WTC11 (cell line): ENCODE measurements at regions not wholly inside any gene's neighbourhood (a gene's known extent, or its start where the extent isn't known, plus 50 kb on each side); places are given as distances from the start of the nearest gene placed in this dataset.

Experiments used
- ATAC-seq: fragments of 200-7000 bp; cut with Tn5 transposase; 2 replicates; pipeline ENCODE4 v1.10.0; 2021; ENCODE audit warnings: mild to moderate bottlenecking, moderate library complexity
- CTCF ChIA-PET: fragments of 300-600 bp; sonication (Branson Sonifier 250); formaldehyde crosslinking; loops from one replicate; lab custom pipeline; 2021; ENCODE audit warnings: antibody characterized with exemption; lab: Charles Lee
- POLR2A ChIA-PET: fragments of 350-600 bp; sonication (Branson Sonifier 250); formaldehyde crosslinking; loops from one replicate; lab custom pipeline; 2021; ENCODE audit warnings: antibody characterized with exemption; lab: Charles Lee
- DNase-seq: peaks from one replicate; pipeline ENCODE4 v3.0.0; 2021; ENCODE audit warnings: low spot score
- H3K27ac Mint-ChIP-seq: 2 replicates; pipeline ENCODE4 v1.8.0; 2021; ENCODE audit warnings: mixed read lengths
- H3K27me3 Mint-ChIP-seq: 2 replicates; pipeline ENCODE4 v1.8.0; 2021; ENCODE audit warnings: low read depth, mild to moderate bottlenecking, moderate library complexity, mixed read lengths
- H3K36me3 Mint-ChIP-seq: 2 replicates; pipeline ENCODE4 v1.8.0; 2021; ENCODE audit warnings: mixed read lengths
- H3K4me1 Mint-ChIP-seq: 2 replicates; pipeline ENCODE4 v1.8.0; 2022; ENCODE audit warnings: mixed read lengths
- H3K4me3 Mint-ChIP-seq: 2 replicates; pipeline ENCODE4 v1.8.0; 2021; ENCODE audit warnings: mild to moderate bottlenecking, moderate library complexity, mixed read lengths
- H3K9me3 Mint-ChIP-seq: 2 replicates; pipeline ENCODE4 v1.8.0; 2021; ENCODE audit warnings: mixed read lengths
- ATF1 ChIP-seq: sonication (generic); formaldehyde crosslinking; IDR thresholded peaks from 2 replicates; pipeline ENCODE4 v1.8.1; 2023; ENCODE audit warnings: mild to moderate bottlenecking, moderate library complexity, missing genetic modification reagents
- ATF2 ChIP-seq: sonication (generic); formaldehyde crosslinking; IDR thresholded peaks from 2 replicates; pipeline ENCODE4 v1.8.1; 2022; ENCODE audit warnings: low read depth, missing genetic modification reagents, borderline replicate concordance
- ATF6 ChIP-seq: sonication (generic); formaldehyde crosslinking; IDR thresholded peaks from 2 replicates; pipeline ENCODE4 v1.8.1; 2023; ENCODE audit warnings: mild to moderate bottlenecking, missing genetic modification reagents
- E2F4 ChIP-seq: sonication (generic); formaldehyde crosslinking; IDR thresholded peaks from 2 replicates; pipeline ENCODE4 v1.8.1; 2022; ENCODE audit warnings: low read depth, mild to moderate bottlenecking, moderate library complexity, missing genetic modification reagents, borderline replicate concordance
- E2F5 ChIP-seq: sonication (generic); formaldehyde crosslinking; IDR thresholded peaks from 2 replicates; pipeline ENCODE4 v1.8.1; 2022; ENCODE audit warnings: mild to moderate bottlenecking, moderate library complexity, missing genetic modification reagents
- ETV6 ChIP-seq: sonication (generic); formaldehyde crosslinking; IDR thresholded peaks from 2 replicates; pipeline ENCODE4 v1.8.1; 2022; ENCODE audit warnings: mild to moderate bottlenecking, missing genetic modification reagents
- FOXK1 ChIP-seq: sonication (generic); formaldehyde crosslinking; IDR thresholded peaks from 2 replicates; pipeline ENCODE4 v1.8.0; 2022; ENCODE audit warnings: mild to moderate bottlenecking, moderate library complexity, missing genetic modification reagents
- FOXP1 ChIP-seq: sonication (generic); formaldehyde crosslinking; IDR thresholded peaks from 2 replicates; pipeline ENCODE4 v1.8.0; 2022; ENCODE audit warnings: missing genetic modification reagents, mild to moderate bottlenecking, moderate library complexity, borderline replicate concordance
- HMGA2 ChIP-seq: fragments of 250-450 bp; sonication (Bioruptor Pico); IDR thresholded peaks from 2 replicates; pipeline ENCODE4 v1.4.0; 2021; ENCODE audit warnings: mild to moderate bottlenecking, moderate library complexity
- IRF1 ChIP-seq: sonication (generic); formaldehyde crosslinking; IDR thresholded peaks from 2 replicates; pipeline ENCODE4 v1.8.0; 2023; ENCODE audit warnings: missing genetic modification reagents
- JAZF1 ChIP-seq: fragments of 250-450 bp; sonication (Bioruptor Pico); IDR thresholded peaks from 2 replicates; pipeline ENCODE4 v1.9.0; 2021; ENCODE audit warnings: moderate library complexity, mild to moderate bottlenecking, inconsistent platforms
- JUN ChIP-seq: sonication (generic); formaldehyde crosslinking; IDR thresholded peaks from 2 replicates; pipeline ENCODE4 v1.8.0; 2023; ENCODE audit warnings: mild to moderate bottlenecking, missing genetic modification reagents
- MYBL2 ChIP-seq: sonication (generic); formaldehyde crosslinking; IDR thresholded peaks from 2 replicates; pipeline ENCODE4 v1.8.1; 2023; ENCODE audit warnings: mild to moderate bottlenecking, moderate library complexity, missing genetic modification reagents
- OVOL2 ChIP-seq: fragments of 250-450 bp; sonication (Bioruptor Pico); IDR thresholded peaks from 2 replicates; pipeline ENCODE4 v1.9.0; 2021; ENCODE audit warnings: mild to moderate bottlenecking, borderline replicate concordance
- RELA ChIP-seq: sonication (generic); formaldehyde crosslinking; IDR thresholded peaks from 2 replicates; pipeline ENCODE4 v1.8.1; 2022; ENCODE audit warnings: missing genetic modification reagents, mild to moderate bottlenecking, borderline replicate concordance
- SOX15 ChIP-seq: fragments of 250-450 bp; sonication (Bioruptor Pico); IDR thresholded peaks from 2 replicates; pipeline ENCODE4 v1.9.0; 2021; ENCODE audit warnings: mild to moderate bottlenecking
- ZNF396 ChIP-seq: fragments of 250-450 bp; sonication (Bioruptor Pico); IDR thresholded peaks from 2 replicates; pipeline ENCODE4 v1.8.0; 2021; ENCODE audit warnings: mild to moderate bottlenecking, moderate library complexity, borderline replicate concordance
- TF ChIP-seq, protein P1 (sequence below): sonication (generic); formaldehyde crosslinking; IDR thresholded peaks from 2 replicates; pipeline ENCODE4 v1.8.1; 2023; ENCODE audit warnings: mild to moderate bottlenecking, missing genetic modification reagents, borderline replicate concordance
- TF ChIP-seq, protein P2 (sequence below): sonication (generic); formaldehyde crosslinking; IDR thresholded peaks from 2 replicates; pipeline ENCODE4 v1.8.1; 2023; ENCODE audit warnings: mild to moderate bottlenecking, missing genetic modification reagents, moderate library complexity
- TF ChIP-seq, protein P3 (sequence below): sonication (generic); formaldehyde crosslinking; IDR thresholded peaks from 2 replicates; pipeline ENCODE4 v1.8.0; 2022; ENCODE audit warnings: mild to moderate bottlenecking, missing genetic modification reagents
- TF ChIP-seq, protein P4 (sequence below): sonication (generic); formaldehyde crosslinking; IDR thresholded peaks from 2 replicates; pipeline ENCODE4 v1.8.0; 2022; ENCODE audit warnings: mild to moderate bottlenecking, missing genetic modification reagents

GRCh38 chr3:167051421-167051820, 328.7 kb downstream of the ZBBX start:
- Mint-ChIP-seq H3K4me3 (no peak overlapping the region), H3K9me3 (no peaks in the 10 kb centered on the region), H3K27me3 (no peaks in the 10 kb centered on the region), H3K36me3 (no peaks in the 10 kb centered on the region), H3K4me1 (peaks cover 20% of the 10 kb centered on the region), H3K27ac (no peak overlapping the region)
- TF ChIP-seq ATF1 = no peak
- no peak for TF ChIP-seq JAZF1 (CRISPR knock-in tag)
- no peak for TF ChIP-seq JUN (CRISPR knock-in tag)
- TF ChIP-seq MYBL2 (CRISPR knock-in tag) = no peak
- no peak for TF ChIP-seq E2F4 (CRISPR knock-in tag)
- no peak for TF ChIP-seq SOX15 (CRISPR knock-in tag)
- TF ChIP-seq, protein P1, sequence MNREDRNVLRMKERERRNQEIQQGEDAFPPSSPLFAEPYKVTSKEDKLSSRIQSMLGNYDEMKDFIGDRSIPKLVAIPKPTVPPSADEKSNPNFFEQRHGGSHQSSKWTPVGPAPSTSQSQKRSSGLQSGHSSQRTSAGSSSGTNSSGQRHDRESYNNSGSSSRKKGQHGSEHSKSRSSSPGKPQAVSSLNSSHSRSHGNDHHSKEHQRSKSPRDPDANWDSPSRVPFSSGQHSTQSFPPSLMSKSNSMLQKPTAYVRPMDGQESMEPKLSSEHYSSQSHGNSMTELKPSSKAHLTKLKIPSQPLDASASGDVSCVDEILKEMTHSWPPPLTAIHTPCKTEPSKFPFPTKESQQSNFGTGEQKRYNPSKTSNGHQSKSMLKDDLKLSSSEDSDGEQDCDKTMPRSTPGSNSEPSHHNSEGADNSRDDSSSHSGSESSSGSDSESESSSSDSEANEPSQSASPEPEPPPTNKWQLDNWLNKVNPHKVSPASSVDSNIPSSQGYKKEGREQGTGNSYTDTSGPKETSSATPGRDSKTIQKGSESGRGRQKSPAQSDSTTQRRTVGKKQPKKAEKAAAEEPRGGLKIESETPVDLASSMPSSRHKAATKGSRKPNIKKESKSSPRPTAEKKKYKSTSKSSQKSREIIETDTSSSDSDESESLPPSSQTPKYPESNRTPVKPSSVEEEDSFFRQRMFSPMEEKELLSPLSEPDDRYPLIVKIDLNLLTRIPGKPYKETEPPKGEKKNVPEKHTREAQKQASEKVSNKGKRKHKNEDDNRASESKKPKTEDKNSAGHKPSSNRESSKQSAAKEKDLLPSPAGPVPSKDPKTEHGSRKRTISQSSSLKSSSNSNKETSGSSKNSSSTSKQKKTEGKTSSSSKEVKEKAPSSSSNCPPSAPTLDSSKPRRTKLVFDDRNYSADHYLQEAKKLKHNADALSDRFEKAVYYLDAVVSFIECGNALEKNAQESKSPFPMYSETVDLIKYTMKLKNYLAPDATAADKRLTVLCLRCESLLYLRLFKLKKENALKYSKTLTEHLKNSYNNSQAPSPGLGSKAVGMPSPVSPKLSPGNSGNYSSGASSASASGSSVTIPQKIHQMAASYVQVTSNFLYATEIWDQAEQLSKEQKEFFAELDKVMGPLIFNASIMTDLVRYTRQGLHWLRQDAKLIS (CRISPR knock-in tag) = no peak
- TF ChIP-seq, protein P2, sequence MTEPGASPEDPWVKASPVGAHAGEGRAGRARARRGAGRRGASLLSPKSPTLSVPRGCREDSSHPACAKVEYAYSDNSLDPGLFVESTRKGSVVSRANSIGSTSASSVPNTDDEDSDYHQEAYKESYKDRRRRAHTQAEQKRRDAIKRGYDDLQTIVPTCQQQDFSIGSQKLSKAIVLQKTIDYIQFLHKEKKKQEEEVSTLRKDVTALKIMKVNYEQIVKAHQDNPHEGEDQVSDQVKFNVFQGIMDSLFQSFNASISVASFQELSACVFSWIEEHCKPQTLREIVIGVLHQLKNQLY (CRISPR knock-in tag) = no peak
- no peak for TF ChIP-seq RELA (CRISPR knock-in tag)
- no peak for TF ChIP-seq HMGA2 (CRISPR knock-in tag)
- TF ChIP-seq FOXP1 (CRISPR knock-in tag) = no peak
- no peak for TF ChIP-seq OVOL2 (CRISPR knock-in tag)
- TF ChIP-seq, protein P3, sequence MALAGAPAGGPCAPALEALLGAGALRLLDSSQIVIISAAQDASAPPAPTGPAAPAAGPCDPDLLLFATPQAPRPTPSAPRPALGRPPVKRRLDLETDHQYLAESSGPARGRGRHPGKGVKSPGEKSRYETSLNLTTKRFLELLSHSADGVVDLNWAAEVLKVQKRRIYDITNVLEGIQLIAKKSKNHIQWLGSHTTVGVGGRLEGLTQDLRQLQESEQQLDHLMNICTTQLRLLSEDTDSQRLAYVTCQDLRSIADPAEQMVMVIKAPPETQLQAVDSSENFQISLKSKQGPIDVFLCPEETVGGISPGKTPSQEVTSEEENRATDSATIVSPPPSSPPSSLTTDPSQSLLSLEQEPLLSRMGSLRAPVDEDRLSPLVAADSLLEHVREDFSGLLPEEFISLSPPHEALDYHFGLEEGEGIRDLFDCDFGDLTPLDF = no peak
- TF ChIP-seq ZNF396 (CRISPR knock-in tag) = no peak
- no peak for TF ChIP-seq FOXK1 (CRISPR knock-in tag)
- no peak for TF ChIP-seq IRF1 (CRISPR knock-in tag)
- ATAC-seq = peak; percentile 87
- ChIA-PET CTCF (no interaction called here), POLR2A (no interaction called here)
- peak; percentile 53 for DNase-seq

GRCh38 chr3:167033866-167034265, 346.2 kb downstream of the ZBBX start:
- 0 out of 2 replicates have a peak, but pooled peaks cover 4% of the 10 kb centered on the region for H3K4me1 Mint-ChIP-seq
- no peaks in the 10 kb centered on the region for H3K36me3 Mint-ChIP-seq
- no peak overlapping the region for H3K27ac Mint-ChIP-seq
- DNase-seq (no peak), ATAC-seq (no peak)
- no peaks in the 10 kb centered on the region for H3K9me3 Mint-ChIP-seq
- no peaks in the 10 kb centered on the region for H3K27me3 Mint-ChIP-seq
- CTCF ChIA-PET = no interaction called here
- POLR2A ChIA-PET = interaction anchor here (0.6 kb wide), 1 partner anchor 241 kb away, joined by 4 read pairs; no protein-coding TSS in a partner anchor
- H3K4me3 Mint-ChIP-seq = no peak overlapping the region
- TF ChIP-seq ETV6 (no peak), ATF6 (CRISPR knock-in tag) (no peak), ATF1 (no peak), IRF1 (CRISPR knock-in tag) (no peak), E2F5 (CRISPR knock-in tag) (no peak), ATF2 (CRISPR knock-in tag) (no peak), JAZF1 (CRISPR knock-in tag) (no peak)
- TF ChIP-seq, protein P4, sequence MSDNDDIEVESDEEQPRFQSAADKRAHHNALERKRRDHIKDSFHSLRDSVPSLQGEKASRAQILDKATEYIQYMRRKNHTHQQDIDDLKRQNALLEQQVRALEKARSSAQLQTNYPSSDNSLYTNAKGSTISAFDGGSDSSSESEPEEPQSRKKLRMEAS (CRISPR knock-in tag) = no peak
